HEK293T (cell line): ENCODE measurements at regions not wholly inside any gene's neighbourhood (a gene's known extent, or its start where the extent isn't known, plus 50 kb on each side); places are given as distances from the start of the nearest gene placed in this dataset.

ENCODE experiments used
- CTCF ChIA-PET: fragments of 350-600 bp; formaldehyde crosslinking; extraction: SDS; loops from one replicate; lab custom pipeline; 2021; ENCODE audit warnings: antibody characterized with exemption, inconsistent platforms; lab: Yijun Ruan, JAX
- POLR2A ChIA-PET: fragments of 350-600 bp; formaldehyde crosslinking; extraction: SDS; loops from one replicate; lab custom pipeline; 2020; ENCODE audit warnings: antibody characterized with exemption, inconsistent platforms; lab: Yijun Ruan, JAX
- DNase-seq: peaks from one replicate; pipeline ENCODE4 v3.0.0; 2012; ENCODE audit warnings: mixed read lengths; ENCODE audit errors: extremely low spot score
- ARNT ChIP-seq: fragments of 450-650 bp; IDR thresholded peaks from 2 replicates; pipeline ENCODE4 v1.6.1; 2017; ENCODE audit warnings: mild to moderate bottlenecking
- BHLHE40 ChIP-seq: fragments of 450-650 bp; IDR thresholded peaks from 2 replicates; pipeline ENCODE4 v1.6.1; 2016; ENCODE audit warnings: mild to moderate bottlenecking, moderate library complexity, borderline replicate concordance
- CTBP1 ChIP-seq: fragments of 450-650 bp; IDR thresholded peaks from 2 replicates; pipeline ENCODE4 v1.6.1; 2016; ENCODE audit warnings: borderline replicate concordance
- ELF4 ChIP-seq: fragments of 450-650 bp; IDR thresholded peaks from 2 replicates; pipeline ENCODE4 v1.6.1; 2017; ENCODE audit warnings: antibody characterized with exemption
- FOXA1 ChIP-seq: fragments of 450-650 bp; IDR thresholded peaks from 2 replicates; pipeline ENCODE4 v1.6.1; 2016; ENCODE audit warnings: mild to moderate bottlenecking
- FOXK2 ChIP-seq: fragments of 450-650 bp; IDR thresholded peaks from 2 replicates; pipeline ENCODE4 v1.6.1; 2016; ENCODE audit warnings: mild to moderate bottlenecking
- FOXM1 ChIP-seq: fragments of 450-650 bp; IDR thresholded peaks from 2 replicates; pipeline ENCODE4 v1.6.1; 2017; ENCODE audit warnings: mild to moderate bottlenecking, borderline replicate concordance
- HDGF ChIP-seq: fragments of 450-650 bp; IDR thresholded peaks from 2 replicates; pipeline ENCODE4 v1.6.1; 2017; ENCODE audit warnings: antibody characterized with exemption, borderline replicate concordance
- L3MBTL2 ChIP-seq: fragments of 450-650 bp; conservative IDR thresholded peaks from 2 replicates; pipeline ENCODE4 v1.6.1; 2016; ENCODE audit warnings: mild to moderate bottlenecking
- LEF1 ChIP-seq: fragments of 450-650 bp; IDR thresholded peaks from 2 replicates; pipeline ENCODE4 v1.6.1; 2017; ENCODE audit warnings: mild to moderate bottlenecking, borderline replicate concordance
- NFRKB ChIP-seq: fragments of 450-650 bp; IDR thresholded peaks from 2 replicates; pipeline ENCODE4 v1.6.1; 2016; ENCODE audit warnings: mild to moderate bottlenecking, moderate library complexity
- SP1 ChIP-seq: fragments of 450-650 bp; IDR thresholded peaks from 2 replicates; pipeline ENCODE4 v1.6.1; 2017
- SUZ12 ChIP-seq: fragments of 450-650 bp; IDR thresholded peaks from 2 replicates; pipeline ENCODE4 v1.6.1; 2016; ENCODE audit warnings: mild to moderate bottlenecking
- TARDBP ChIP-seq: fragments of 450-650 bp; IDR thresholded peaks from 2 replicates; pipeline ENCODE4 v1.6.1; 2016
- ZNF384 ChIP-seq: fragments of 450-650 bp; IDR thresholded peaks from 2 replicates; pipeline ENCODE4 v1.6.1; 2016
- TF ChIP-seq, protein P1 (sequence below): fragments of 450-650 bp; IDR thresholded peaks from 2 replicates; pipeline ENCODE4 v1.6.1; 2016

- DNase-seq: no peak
- TF ChIP-seq TARDBP (no peak), FOXM1 (no peak), BHLHE40 (no peak), FOXA1 (no peak), SUZ12 (no peak), CTBP1 (no peak), ELF4 (no peak), ZNF384 (no peak), SP1 (no peak), L3MBTL2 (no peak), ARNT (no peak), NFRKB (no peak)
- TF ChIP-seq, protein P1, sequence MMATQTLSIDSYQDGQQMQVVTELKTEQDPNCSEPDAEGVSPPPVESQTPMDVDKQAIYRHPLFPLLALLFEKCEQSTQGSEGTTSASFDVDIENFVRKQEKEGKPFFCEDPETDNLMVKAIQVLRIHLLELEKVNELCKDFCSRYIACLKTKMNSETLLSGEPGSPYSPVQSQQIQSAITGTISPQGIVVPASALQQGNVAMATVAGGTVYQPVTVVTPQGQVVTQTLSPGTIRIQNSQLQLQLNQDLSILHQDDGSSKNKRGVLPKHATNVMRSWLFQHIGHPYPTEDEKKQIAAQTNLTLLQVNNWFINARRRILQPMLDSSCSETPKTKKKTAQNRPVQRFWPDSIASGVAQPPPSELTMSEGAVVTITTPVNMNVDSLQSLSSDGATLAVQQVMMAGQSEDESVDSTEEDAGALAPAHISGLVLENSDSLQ: no peak
- POLR2A ChIA-PET: no interaction called here
- CTCF ChIA-PET: no interaction called here
Observed at GRCh38 chr15:31452595-31453557, 126.2 kb downstream of the KLF13 start.

- no peak for TF ChIP-seq FOXM1
- TF ChIP-seq SUZ12: no peak
- no peak for TF ChIP-seq TARDBP
- no peak for TF ChIP-seq ARNT
- TF ChIP-seq CTBP1: no peak
- no peak for TF ChIP-seq FOXK2
- no peak for TF ChIP-seq ELF4
- TF ChIP-seq BHLHE40: no peak
- TF ChIP-seq, protein P1: no peak
- TF ChIP-seq ZNF384: no peak
- TF ChIP-seq LEF1: no peak
- TF ChIP-seq FOXA1: no peak
- TF ChIP-seq NFRKB: no peak
- TF ChIP-seq L3MBTL2: no peak
- no peak for TF ChIP-seq HDGF
- no peak for TF ChIP-seq SP1
- ChIA-PET POLR2A (no interaction called here), CTCF (no interaction called here)
- no peak for DNase-seq
Observed at GRCh38 chr15:31453558-31454318, 127.1 kb downstream of the KLF13 start.

DNA sequence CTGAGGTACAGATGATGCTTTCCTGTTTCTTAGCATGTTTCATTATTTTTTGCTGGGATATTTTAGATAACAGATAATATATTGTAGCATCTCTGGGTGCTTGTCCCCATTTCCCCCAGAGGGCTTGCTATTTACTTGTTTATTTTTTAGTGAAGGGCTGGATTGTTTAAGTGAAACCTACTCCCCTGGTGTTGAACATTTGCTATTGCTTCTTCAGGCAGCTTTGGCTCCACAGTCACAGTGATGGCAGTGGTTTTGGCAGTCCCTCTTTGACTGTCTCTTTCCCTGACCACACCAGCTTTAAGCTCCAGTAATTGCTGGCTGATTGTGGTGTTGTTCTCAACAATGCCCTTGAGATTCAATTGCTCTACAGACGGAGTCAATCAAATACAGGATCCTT, 128.9 kb downstream of the KLF13 start:
- ChIA-PET POLR2A (no interaction called here), CTCF (no interaction called here)
- DNase-seq: no peak
- no peak for TF ChIP-seq FOXM1
- TF ChIP-seq CTBP1: no peak
- TF ChIP-seq LEF1: no peak
- TF ChIP-seq TARDBP: no peak
- no peak for TF ChIP-seq BHLHE40
- TF ChIP-seq ZNF384: no peak

GRCh38 chr15:31456354-31457060, 129.9 kb downstream of the KLF13 start:
- ChIA-PET CTCF (no interaction called here), POLR2A (no interaction called here)
- no peak for DNase-seq
- TF ChIP-seq FOXM1 (no peak), TARDBP (no peak), ELF4 (no peak), BHLHE40 (no peak), SP1 (no peak), FOXK2 (no peak), L3MBTL2 (no peak), LEF1 (no peak), ZNF384 (no peak), ARNT (no peak), NFRKB (no peak), FOXA1 (no peak), CTBP1 (no peak), SUZ12 (no peak), HDGF (no peak)
- TF ChIP-seq, protein P1: no peak

GRCh38 chr15:31457161-31457560, 130.5 kb downstream of the KLF13 start:
- ChIA-PET POLR2A (no interaction called here), CTCF (interaction anchor here (0.5 kb wide), 1 partner anchor 54 kb away, joined by 3 read pairs; no protein-coding TSS in a partner anchor)
- no peak for TF ChIP-seq LEF1
- TF ChIP-seq ELF4: no peak
- no peak for TF ChIP-seq TARDBP
- TF ChIP-seq SUZ12: no peak
- TF ChIP-seq L3MBTL2: no peak
- no peak for TF ChIP-seq HDGF
- TF ChIP-seq FOXK2: no peak
- no peak for TF ChIP-seq NFRKB
- no peak for TF ChIP-seq BHLHE40
- no peak for TF ChIP-seq SP1
- no peak for TF ChIP-seq ZNF384
- TF ChIP-seq, protein P1: no peak
- no peak for TF ChIP-seq ARNT
- TF ChIP-seq FOXA1: no peak
- no peak for TF ChIP-seq FOXM1
- no peak for TF ChIP-seq CTBP1
- DNase-seq: no peak
